Right ventricle myocardium inferior (tissue), 1 donor: ENCODE measurements at regions not wholly inside any gene's neighbourhood (a gene's known extent, or its start where the extent isn't known, plus 50 kb on each side); places are given as distances from the start of the nearest gene placed in this dataset.

ENCODE experiments used
- ATAC-seq: fragments of 200-7000 bp; cut with Tn5 transposase; one replicate; pipeline ENCODE4 v1.9.1; 2020; ENCODE audit warnings: mild to moderate bottlenecking, moderate library complexity
- DNase-seq: peaks from one replicate; pipeline ENCODE4 v3.0.0; 2021; ENCODE audit errors: missing footprints
- intact Hi-C: fragments of 100-400 bp; cut with DNase I; formaldehyde crosslinking; loops from one replicate; pipeline ENCODE4 v1.11.0; 2022
- donor health status: DM: no; HTN: yes; CAD: no; lungs with severe emphysema.

DNA sequence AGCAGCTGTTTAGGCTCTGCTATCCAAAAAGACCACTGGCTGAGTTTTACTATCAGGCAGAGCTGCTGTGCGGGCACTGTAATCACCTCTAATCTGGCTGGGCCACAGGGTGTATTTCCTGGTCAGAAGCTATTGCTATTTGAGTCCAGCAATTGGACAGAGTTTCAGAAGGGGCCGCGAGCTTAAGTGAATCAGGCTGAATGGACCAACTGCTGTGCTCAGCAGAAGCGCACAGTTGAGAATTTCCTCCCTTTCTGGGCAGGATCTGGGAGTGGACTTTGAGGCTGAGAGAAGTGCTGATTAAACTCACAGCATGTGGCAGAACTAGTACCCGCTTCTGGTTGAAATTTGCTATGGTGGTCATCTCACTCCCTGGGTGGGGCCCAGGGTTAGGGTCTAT lies 251.8 kb downstream of the INSIG2 start:
- no peak for DNase-seq
- intact Hi-C loops: no loop called here
- no peak for ATAC-seq

GRCh38 chr2:118339386-118339785 lies 251.1 kb downstream of the INSIG2 start:
- intact Hi-C loops: no loop called here
- DNase-seq (no peak), ATAC-seq (no peak)

DNA sequence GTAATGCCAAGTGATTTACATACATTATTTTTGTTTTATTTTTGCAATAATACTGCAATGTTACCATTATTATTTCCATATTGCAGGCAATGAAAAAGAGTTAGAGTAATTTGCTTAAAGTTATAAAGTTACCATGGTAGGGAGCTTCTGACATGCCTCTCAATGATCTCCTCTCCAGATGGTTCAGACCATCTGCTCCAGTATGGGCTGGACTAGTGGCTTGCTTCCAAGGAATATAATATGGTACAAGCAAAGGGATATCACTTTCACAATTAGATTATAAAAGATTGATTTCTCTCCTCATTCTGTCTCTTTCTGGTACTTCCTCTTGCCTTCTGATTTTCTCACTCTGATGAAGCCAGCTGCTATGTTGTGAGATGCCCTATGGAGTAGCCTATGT lies 245.4 kb downstream of the INSIG2 start:
- no peak for ATAC-seq
- intact Hi-C loops: no loop called here
- DNase-seq: no peak

DNA sequence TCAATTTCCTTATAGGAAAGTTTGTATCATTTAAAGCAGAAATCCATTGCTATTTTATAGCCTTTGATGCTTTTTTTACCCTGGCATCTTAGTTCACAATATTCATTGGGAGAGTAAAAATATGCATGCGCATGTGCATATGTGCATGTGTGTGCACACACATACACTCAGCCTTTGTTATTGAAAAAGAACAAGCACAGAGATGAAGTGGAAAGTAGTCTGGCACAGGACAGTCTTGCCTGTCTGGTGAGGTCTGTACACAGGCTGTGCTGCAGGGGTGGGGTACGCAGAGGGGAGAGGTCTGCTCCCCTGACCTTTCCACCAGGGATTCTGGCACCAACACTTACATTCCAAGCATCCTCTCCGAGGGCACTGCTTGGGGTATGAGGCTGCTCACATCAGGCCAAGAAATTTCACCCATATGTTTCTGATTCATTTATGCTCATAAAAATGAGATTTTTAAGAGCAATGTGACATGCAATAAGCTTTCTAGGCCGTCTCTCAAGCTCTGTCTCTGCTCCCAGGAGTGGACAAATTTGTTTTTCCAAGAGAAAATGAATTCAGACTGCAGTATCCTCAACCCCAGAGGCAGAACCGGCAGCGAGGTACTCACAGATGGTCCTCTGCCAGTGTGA lies 237.2 kb downstream of the INSIG2 start:
- intact Hi-C loops: loop anchor here (2.0 kb wide), 1 partner anchor 73 kb away; no protein-coding TSS in a partner anchor
- ATAC-seq (no peak), DNase-seq (no peak)

GRCh38 chr2:118322406-118322805 lies 234.1 kb downstream of the INSIG2 start:
- DNase-seq: no peak
- intact Hi-C loops: no loop called here
- no peak for ATAC-seq

DNA sequence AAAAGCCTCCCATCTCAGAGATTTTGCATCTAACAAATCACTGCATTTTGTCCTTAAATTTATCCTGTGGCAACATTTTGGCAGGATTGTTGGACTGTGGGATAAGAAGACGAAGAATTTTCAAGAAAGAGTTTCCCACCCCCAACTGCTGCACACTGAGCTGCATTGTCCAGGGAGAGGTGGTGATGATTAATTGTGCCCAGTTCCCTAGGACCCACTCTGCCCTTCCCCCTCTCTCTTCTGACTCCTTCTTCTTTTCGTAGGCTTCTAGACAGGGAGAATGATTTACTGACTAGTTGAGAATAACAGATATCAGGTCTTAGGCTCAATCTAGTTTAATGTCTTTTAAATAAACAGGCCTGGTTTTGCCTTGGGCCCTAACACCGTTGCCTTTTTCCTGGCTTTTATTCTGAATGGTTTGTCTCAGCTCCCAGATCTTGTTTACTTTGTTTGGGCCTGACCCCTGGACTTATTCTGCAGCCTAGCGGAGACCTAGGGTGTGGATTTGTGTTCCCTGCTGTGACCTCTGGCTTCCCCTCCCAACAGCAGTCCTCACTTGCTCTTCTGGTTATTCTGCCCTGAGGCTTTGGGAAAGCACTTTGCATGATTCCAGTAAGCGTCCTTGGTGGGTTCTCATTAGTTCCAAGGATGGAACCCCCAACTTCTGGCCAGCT lies 233.3 kb downstream of the INSIG2 start:
- ATAC-seq (no peak), DNase-seq (no peak)
- intact Hi-C loops: no loop called here

DNA sequence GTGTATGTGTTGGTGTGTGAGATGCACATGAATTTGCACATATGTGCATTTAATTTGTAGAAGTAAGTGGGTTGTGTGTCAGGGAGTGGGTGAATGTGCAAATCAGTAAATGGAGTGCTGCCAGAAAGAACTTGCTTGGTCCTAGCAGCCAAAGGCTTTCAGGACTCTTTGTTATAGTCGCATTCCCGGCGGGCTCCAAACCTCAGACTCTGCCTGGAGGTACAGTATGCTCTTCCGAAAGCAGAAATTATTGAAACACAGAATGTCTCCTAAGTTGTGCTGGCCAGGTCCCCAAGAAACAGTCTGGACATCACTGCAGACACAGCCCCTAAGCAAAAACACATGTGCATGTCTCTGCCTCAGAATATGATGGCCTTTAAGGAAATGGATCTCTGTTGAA lies 232.4 kb downstream of the INSIG2 start:
- ATAC-seq: no peak
- intact Hi-C loops: no loop called here
- DNase-seq: no peak

DNA sequence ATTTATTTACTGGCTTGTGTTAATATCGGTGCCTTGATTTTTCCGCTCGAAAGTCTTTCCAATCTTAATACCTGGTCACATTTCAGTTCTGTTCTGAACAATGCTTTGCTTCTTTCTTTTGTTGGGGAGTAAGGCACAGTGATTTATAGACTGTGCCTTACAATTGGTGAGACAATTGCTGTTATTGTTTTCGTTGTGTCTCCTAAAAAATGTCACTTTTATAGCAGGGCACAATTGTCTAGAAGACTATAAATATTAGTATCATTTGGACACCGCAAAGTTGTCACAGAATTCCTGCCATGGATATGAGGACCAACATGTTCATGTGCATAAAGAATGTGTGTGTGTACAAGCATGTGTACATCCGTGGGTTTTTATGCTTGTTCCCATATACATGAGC lies 231.9 kb downstream of the INSIG2 start:
- intact Hi-C loops: no loop called here

DNA sequence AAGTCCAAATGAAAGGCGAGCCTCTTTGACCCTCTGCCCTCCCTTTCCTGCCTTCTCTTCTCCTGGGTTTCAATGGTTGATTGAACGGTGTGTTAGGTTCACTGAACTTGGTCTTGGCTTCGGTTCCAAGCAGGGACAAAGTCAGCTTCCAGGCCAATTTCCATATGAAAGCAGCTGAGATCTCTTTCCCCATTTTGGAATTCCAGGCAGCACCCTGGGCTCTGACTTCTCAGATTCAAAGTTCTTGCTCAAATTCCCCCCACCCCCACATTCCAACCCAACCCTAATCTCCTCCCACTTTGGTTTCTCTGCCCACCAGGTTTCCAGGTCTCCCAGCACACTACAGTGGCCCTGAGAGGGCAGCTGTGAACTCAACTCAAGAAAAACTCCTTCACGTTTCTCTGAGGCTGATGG lies 231.0 kb downstream of the INSIG2 start:
- intact Hi-C loops: no loop called here
- no peak for DNase-seq
- no peak for ATAC-seq

More for the DNA sequence above, 231.9 kb downstream of the INSIG2 start:
- DNase-seq: no peak
- no peak for ATAC-seq

DNA sequence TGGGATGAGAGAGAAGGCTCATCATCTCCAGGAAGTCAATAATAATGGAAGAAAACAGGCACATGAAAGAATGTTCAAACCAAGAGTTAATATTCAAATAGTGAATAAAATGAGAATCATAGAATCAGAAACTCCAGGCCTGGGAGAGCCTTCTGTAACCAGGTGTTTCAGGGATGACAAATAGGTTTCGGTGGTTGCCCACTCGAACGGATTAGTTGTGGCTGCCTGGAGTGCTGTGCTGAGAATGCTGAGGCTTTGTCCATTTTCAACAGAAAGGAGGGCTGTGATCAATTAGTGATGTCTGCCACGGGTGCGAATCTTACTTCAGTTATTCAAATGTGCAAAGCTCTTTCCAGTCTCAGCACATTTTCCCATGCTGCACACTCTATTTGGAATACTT lies 227.3 kb downstream of the INSIG2 start:
- DNase-seq (no peak), ATAC-seq (no peak)
- intact Hi-C loops: no loop called here

GRCh38 chr2:118312969-118313756 lies 224.9 kb downstream of the INSIG2 start:
- intact Hi-C loops: no loop called here
- no peak for ATAC-seq
- no peak for DNase-seq

GRCh38 chr2:118310681-118311429 lies 222.6 kb downstream of the INSIG2 start:
- no peak for ATAC-seq
- intact Hi-C loops: no loop called here

GRCh38 chr2:118309946-118310680 lies 221.8 kb downstream of the INSIG2 start:
- intact Hi-C loops: no loop called here
- DNase-seq (no peak), ATAC-seq (no peak)

More at GRCh38 chr2:118310681-118311429, 222.6 kb downstream of the INSIG2 start:
- DNase-seq: no peak

DNA sequence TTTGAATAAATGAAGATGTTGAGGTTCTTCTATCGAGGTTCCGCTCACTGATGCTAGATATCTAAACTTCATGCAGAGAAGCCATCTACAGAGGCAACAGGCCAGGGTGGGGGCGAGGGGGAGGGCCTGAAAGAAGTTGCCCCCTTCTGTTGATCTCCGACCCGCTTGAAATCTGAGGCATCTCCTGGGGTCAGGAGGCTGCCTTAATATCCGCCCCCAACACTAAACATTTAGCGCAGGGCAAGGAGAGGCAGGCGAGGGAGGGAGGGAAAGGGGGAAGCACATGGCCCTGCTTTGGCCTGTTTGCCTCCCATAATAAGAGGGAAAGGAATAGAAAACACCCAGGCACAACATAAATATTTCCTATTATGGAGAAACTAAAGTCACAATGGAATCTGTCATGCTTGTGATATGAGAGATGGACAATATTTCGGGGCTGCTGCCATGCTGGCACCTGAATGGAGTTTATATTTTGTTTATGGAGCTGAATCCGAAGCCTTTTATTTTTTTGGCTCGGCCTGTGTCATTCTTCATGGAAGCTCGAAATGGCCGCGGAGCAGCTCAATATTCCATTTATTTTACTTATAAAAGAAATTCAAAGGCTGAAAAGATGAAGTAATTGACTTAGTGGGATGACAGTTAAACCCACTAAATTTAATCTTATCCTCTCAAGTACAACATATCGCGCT lies 221.1 kb downstream of the INSIG2 start:
- ATAC-seq (no peak), DNase-seq (no peak)
- intact Hi-C loops: no loop called here

DNA sequence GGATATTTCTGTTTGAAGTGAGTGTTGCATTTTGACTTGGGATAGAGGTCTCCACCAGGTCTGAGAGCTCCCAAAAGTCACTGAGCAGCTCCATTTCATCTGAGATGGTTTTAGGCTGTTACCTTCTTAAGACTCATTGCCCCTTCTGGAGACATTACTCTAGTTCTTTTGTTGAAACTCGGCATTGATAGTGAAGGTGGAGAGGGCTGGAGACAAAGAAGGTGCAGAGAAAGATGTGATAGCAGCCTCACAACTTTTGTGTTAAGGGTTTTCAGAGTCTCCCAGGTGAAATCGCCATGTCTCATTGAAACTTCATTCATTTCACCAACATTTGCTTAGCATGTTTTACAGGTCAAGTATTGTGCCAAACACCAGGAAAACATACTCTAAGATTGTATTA lies 219.6 kb downstream of the INSIG2 start:
- intact Hi-C loops: no loop called here
- DNase-seq (no peak), ATAC-seq (no peak)

- no peak for ATAC-seq
- no peak for DNase-seq
- intact Hi-C loops: no loop called here
These were observed 213.0 kb downstream of the INSIG2 start for GRCh38 chr2:118301248-118301647.

- no peak for DNase-seq
- intact Hi-C loops: no loop called here
- no peak for ATAC-seq
These were observed 212.6 kb downstream of the INSIG2 start for GRCh38 chr2:118300832-118301231.

DNA sequence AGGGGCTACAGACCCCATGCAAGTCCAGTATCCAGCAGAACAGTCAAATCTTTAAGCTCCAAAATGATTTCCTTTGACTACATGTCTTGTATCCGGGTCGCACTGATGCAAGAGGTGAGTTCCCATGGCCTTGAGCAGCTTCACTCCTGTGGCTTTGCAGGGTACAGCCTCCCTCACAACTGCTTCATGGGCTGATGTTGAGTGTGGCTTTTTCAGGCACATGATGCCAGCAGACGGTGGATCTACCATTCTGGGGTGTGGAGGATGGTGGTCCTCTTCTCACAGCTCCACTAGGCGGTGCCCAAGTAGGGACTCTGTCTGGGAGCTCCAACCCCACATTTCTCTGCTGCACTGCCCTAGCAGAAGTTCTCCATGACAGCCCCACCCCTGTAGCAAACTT lies 208.4 kb downstream of the INSIG2 start:
- ATAC-seq: no peak
- intact Hi-C loops: no loop called here

More for the DNA sequence above, 208.4 kb downstream of the INSIG2 start:
- DNase-seq: no peak
